ENCODE measurements at regions not wholly inside any gene's neighbourhood (a gene's known extent, or its start where the extent isn't known, plus 50 kb on each side); places are given as distances from the start of the nearest gene placed in this dataset.
"Not testable (repeated sequence)": the region's sequence is repeated elsewhere in the genome, so short reads cannot be mapped to it uniquely, and the experiment has no call there.

DNA sequence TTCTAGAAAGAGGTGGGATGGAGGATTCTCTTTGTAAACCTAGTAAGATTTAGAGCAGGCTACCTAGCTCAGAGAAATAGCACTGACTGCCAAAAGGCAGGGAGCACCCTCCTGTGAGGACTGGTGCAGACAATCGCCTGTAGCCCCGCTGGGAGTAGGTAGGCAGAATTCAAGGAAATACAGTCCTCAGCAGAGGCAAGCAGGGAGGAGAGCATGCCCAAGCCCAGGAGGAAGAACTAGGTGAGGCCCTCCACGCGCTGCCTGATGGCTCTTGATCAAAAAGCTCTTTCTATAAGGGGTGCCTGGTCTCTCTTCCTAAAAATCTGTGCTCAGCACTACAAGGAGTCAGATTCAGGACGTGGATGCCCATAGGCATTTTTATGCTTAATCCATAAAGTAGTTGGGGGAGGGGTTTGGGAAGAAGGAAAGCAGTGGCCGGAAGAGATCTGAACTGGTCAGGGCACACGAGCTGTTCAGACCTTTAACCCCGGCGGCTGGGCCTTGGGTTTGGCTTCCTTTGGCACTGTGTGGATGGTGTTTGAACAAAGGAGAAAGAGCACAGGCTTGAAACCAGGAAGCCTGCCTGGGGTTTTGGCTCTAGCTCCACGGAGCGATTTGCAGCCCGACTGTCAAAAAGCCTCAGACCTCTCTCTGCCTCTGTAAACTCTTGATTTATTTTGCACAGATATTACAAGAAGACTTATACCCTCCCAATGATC is 320.6 kb downstream of the FOXO1 start:
- no peak for DNase-seq

DNA sequence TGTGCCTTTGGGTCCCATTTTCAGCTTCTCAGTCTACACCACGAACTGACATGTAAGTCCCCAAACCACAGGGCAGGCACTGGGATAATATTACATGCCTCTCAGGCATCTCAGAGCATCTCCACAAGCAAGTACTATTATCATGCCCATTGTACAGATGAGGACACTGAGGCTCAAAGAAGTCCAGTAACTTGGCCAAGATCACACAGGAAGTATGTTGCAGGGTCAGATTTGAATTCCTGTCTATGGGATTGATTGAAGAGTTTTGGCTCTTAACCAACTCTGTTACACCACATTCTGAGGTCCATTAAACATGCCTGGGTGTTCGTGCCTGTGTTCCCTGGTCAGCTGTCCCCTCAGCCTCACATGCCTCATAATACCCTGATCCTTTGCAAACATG is 319.8 kb downstream of the FOXO1 start:
- no peak for DNase-seq

DNA sequence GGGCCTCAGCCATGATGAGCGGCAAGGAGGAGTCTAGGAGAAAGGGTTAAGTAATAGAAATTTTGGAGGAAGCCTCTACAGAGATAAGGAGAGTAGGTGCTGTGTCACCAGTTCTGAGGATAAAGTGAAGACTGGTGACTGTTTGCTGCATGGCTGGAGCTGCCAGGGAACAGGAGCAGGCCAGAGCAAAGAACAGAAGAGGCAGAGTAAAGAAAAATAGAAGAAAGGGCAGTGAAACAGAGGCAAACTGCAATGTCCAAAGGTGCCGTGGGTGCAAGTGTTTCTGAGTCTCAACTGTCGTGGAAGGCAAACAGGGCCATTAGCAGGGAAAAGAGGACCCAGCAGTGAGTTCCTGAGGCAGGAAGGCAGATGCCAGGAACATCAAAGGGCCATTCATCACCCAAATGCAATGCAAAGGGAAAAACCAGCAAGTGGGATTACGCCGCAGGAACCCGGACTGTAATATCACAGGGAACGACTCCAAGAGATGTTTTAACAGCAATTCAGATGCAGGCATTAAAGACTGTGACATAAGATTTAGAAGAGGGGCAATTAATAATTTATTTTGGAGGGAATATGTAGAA is 318.3 kb downstream of the FOXO1 start:
- no peak for DNase-seq

DNA sequence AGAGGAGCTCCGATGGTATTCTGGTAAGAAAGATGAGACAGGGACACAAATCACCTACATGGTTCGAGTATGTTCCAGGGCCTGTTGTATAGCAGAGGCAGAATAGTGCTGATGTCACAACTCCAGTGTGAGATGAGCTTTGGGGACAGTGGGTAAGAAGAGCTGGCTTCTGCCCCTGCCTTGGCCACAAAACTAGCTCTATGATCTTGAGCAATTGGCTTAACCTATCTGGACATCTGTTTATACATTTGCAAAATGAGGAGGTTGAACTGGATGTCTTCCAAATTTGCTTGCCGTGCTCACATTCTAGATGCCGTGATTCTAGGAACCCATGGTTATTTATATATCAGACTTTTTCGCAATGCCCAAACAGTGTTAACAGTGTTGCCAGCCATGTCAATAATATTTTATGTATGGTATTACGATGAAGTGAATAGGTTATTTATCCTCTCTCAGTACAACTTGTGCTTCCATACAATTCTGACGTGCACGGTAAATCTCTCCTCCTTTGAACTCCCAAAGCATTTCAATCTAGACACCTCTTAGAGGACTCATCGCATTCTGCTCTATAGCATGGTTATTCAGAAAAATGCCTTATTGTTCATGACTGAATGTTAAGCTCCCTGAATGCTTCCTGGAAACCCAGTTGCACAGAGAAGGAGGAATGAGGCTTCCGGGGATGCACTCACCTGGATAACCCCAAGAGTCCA is 316.0 kb downstream of the FOXO1 start:
- no peak for DNase-seq

DNA sequence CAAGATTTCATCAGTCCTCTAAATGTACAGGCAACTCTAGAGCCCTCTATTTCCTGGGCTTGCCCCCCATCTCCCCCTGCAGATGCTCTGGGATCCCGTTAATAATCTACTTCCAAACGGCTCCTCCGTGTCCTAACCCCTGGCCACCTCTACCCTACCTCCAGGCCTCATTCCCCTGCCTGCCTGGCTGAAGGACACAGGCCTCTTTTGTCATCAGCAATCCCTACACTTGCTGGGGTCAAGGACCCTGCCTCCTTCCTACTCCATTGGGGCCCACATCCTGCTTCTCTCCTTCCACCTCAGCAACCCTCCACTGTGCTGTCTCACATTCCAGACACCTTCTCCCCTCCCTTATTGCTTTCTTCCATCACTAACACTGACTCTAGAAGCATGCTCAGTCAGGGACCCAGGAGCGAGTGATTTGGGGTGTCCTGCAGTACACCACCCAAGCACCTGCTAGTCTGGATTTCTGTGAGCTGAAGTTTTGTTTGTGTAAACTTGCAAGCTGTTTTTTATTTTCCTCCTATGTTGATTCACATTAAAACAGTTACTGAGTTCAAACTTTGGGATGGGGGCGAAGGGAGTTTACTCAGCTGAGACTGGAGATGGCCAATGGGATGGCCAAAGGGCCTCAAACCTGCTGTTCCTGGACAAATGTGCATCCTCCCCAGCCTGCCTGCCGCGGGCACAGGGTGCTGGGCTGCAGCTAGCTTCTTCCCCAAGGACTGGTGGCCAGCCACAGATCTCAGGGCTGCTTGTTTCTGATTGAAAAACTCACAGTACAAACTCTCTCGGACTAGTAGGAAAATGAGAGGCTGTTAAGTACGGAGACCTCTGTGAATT is 314.7 kb downstream of the FOXO1 start:
- no peak for DNase-seq

DNA sequence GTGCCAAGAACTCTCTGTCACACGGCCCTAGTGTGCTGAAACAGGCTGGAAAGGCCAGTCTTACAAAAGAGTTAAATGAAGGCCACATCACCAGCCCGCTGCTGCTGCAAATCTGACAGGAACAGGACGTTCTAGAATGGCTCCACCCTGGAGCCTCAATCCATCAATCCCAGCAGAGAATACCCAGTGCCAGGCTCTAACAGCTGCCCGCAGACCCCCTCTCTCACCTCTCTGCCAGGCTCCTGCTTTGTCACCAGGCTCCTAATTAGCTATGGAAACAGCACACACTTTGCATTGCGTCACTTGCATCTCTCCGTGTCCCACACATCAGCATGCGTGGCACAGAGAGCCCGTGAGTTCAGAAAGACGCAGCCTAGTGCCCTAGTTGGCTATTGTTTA is 314.1 kb downstream of the FOXO1 start:
- no peak for DNase-seq

DNA sequence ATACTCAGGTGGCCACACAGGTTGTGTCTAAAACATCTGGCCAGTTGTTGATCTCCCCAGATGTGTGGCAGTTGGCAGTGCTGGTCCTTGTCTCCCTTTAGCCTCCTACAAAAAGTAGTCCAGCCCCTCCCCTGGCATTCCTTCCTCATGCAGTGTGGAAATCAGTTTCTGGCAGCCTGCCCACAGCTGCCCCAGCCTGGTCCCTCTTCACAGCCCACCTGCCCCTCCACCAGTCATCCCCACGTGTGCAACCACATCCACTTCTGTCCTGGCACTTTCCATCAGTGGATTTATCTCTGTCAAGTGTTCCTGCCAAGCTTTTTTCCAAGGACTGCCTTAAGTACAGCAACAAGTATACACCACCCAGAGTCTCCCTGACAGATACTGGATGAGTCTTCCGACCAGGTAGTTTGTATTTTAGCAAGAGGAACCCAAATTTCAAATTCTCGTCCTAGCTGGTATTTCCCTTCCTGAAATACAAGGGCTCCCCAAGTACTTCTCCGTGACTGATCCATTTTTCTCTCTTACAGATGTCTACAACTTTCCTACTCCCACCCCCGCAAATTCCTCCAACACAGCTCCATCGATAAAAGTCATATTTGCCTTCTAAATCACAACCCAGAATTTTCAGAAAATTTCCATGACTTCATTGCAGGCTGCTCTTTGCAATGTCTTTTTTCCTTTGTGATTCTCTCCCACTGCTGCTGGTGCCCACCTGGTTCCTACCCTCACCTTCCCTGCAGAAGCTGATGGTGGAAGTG is 313.5 kb downstream of the FOXO1 start:
- DNase-seq: no peak

DNA sequence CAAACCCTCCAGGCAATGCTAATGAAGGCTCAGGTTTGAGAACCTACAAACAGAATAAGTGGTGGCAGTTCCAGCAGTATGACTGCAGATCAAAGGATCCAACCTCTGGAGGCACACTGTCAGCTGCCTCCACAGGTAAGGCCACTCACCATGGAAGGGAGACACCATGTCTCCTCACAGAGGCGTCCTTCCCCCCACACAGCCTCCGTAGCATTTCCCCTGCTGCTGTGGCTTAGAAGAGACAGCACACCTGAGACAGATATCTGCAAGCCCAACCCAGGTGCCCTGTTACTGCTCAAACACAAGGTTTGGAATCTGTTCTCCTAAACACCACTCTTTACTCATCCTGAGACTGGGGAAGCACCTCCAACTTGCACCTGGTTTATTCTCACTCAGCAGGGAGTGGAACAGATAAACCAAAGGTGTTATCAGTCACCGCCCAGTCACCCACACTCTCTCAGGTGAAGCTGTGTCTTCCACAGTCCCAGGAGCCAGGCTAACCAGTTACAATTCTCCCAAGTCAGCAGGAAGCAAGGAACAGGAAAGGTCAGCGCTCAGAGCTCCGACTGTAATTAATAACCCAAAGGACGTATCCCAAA is 311.2 kb downstream of the FOXO1 start:
- DNase-seq: no peak

DNA sequence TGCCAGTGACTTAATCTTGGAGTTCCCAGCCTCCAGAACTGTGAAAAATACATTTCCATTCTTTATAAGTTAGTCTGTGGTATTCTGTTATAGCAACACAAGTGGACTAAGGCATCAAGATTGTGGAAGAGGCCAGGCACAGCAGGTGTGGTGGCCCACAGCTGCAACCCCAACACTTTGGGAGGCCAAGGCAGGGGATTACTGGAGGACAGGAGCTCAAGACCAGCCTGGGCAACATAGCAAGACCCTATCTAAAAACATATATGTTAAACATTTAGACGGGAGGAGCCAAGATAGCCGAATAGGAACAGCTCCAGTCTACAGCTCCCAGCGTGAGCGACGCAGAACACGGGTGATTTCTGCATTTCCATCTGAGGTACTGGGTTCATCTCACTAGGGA is 310.4 kb downstream of the FOXO1 start:
- DNase-seq: no peak

DNA sequence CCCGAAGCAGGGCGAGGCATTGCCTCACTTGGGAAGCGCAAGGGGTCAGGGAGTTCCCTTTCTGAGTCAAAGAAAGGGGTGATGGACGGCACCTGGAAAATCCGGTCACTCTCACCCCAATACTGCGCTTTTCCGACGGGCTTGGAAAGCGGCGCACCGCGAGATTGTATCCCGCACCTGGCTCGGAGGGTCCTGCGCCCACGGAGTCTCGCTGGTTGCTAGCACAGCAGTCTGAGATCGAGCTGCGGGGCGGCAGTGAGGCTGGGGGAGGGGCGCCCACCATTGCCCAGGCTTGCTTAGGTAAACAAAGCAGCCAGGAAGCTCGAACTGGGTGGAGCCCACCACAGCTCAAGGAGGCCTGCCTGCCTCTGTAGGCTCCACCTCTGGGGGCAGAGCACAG is 310.0 kb downstream of the FOXO1 start:
- not testable (repeated sequence) for DNase-seq

DNA sequence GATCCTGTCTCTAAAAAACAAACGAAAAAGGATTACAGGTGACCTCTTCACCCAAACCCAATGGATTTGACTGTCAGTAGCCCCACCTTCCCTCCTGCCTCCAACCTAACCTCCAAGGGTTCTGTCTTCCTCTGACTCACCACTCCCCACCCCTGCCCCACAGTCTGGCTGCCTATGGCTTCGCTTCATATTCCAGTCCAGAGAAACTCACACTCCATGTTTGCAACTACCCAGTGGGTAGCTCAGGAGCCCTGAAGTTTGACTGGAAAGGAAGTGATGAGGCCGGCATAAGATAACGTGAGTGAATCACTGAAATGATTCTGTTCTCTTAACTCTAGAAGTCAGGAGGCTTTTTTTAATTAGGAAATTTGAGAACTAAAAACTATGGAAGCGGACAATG is 303.9 kb downstream of the FOXO1 start:
- no peak for DNase-seq

DNA sequence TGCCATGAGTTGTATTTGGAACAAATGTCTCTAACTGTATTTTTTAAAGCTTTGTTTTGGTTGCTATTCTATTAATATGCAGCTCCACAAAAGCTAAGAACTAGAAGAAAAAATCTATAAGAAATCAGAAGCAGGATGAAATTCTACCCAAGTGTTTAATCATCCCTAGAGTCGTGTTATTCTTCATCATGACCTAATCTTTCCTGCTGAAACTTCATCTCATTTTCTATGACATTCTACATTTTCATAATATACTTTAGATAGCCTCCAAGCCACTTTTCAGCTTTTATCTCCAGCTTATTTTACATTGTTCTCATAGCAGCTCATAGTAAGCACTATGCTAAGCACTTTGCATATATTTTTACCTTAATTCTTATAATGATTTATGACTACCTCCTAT is 302.8 kb downstream of the FOXO1 start:
- no peak for DNase-seq

DNA sequence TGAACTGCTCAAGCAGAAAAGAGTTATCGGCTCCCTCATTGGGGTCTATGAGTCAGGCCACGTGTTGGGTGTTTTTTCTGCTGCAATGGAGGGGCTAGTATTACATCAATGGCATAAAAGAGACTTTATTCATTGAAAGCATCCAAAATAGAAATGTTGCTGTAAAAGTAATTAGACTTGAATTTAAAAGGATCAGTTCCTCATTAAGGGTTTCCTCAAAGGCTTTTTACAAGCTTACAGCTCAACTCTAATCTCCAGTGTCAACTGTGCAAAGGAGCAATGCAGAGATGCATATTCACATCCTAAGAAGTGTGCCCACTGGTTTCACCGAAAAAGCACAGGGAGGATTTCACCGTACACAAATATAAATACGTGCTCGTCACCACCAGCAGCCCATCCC is 300.3 kb downstream of the FOXO1 start:
- DNase-seq: no peak

DNA sequence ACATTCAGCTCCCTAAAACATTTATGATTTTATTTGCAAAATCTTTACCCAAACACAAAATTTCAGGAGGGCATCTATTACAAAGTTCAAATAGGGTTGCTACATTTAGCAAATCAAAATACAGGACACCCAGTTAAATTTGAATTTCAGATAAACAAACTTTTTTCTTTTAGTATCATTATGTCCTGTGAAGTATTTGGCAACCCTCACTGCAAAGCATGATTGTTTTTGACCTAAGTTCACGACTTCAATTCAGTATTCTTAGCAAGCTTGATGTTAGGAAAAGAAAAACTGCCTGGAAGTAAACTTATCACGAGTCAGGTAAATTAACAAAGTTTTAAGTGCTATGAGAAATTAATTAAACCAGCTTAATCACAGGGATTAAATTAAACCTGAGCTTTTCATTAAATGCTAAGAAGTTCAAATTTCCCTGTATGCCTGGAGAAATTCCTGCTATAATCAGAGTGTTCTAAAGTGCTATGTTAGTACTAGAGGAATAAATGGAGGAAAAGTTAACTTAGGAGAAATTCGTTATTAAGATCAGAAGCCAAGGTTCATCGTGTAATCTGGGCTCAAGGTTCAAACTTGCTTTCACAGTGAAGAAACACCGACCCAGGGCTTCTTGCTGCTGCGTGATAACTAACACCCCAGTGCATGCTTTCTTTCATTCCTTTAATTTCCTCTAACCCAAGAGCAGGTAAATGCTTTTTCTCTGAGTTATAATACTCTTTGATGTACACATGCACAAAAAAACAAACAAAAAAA is 298.1 kb downstream of the FOXO1 start:
- DNase-seq: no peak

DNA sequence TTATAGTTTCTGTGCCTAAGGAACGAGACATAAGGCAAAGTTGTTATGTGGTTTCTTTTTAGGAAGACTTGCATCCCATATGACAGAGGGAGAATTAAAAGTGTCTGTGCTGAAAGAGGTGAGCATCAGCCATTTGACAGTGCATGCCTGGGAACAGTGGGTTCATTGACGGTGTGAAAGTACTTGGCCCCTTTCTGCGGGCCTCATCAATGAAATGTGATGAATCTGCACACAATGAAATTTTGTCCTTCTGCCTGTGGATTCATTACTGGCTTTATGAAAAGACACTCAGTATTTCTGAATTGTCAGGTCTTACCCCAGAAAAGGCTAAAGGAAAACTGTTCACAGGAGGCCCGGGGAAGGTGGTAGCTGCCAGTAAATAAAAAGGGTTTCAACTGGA is 295.8 kb downstream of the FOXO1 start:
- no peak for DNase-seq

DNA sequence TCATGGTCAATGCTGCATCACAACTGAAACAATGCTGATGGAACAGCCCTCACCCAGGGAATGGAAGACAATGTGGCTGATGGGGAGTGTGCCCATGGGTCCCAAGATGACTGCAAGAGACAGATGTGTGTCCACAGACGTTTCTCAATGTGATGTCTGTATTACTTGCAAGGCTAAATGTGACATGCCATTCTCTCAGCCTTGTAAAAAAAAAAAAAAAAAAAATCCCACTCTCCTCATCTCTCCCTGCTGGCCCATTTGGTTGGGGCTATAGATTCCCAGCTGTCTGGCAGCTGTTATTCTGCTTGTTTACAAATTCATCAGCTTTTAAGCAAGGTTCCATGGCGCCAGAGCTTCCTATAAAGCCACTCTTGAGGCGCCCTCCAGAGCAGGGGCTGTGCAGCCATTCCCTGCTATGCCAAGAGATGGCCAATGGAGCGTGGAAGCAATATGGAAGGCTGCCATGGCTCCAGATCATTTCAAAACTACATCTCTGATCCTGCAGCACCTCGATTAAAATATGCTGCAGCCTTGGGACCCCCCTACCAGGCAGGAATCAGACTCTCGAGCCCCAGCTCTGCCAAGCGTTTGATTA is 294.8 kb downstream of the FOXO1 start:
- no peak for DNase-seq

DNA sequence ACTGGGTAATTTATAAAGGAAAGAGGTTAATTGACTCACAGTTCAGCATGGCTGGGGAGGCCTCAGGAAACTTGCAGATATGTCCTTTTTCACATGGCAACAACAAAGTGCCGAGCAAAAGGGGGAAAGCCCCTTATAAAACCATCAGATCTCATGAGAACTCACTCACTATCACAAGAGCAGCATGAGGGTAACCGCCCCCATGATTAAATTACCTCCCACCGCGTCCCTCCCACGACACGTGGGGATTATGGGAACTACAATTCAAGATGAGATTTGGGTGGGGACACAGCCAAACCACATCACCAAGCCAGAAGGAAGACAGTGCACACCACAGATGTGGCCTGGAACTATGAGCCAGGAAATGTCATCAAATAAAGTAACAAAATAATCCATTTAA is 292.8 kb downstream of the FOXO1 start:
- DNase-seq: not testable (repeated sequence)

DNA sequence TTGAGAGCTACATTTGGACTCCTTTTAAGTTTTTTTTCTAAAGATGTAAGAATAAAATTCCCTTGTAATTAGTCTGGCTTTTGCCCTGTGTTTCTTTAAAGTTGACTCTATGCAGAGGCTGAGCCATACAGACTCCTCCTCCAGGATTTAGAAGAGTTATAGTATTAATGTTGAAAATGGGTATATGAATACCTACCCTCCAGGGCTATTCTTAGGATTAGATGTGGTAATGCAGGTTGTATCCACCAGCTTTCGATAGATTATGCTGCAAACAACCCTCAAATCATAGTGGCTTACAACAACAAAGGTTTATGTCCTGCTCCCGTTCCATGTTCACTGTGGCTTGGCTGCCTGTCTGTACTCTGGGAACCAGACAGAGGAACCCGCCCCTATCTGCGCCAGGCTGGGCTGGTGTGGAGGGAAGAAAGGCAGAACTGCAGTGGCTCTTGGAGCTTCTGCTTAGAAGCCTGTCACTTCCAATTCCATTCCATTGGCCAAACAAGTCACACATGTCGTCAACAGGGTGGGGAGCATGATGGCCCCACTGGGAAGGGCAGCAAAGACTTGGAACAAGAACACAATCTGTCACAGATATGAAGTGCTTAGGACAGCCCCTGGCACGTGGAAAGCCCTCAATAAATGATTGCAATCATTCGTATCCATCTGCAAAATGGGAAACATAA is 290.8 kb downstream of the FOXO1 start:
- DNase-seq: no peak

DNA sequence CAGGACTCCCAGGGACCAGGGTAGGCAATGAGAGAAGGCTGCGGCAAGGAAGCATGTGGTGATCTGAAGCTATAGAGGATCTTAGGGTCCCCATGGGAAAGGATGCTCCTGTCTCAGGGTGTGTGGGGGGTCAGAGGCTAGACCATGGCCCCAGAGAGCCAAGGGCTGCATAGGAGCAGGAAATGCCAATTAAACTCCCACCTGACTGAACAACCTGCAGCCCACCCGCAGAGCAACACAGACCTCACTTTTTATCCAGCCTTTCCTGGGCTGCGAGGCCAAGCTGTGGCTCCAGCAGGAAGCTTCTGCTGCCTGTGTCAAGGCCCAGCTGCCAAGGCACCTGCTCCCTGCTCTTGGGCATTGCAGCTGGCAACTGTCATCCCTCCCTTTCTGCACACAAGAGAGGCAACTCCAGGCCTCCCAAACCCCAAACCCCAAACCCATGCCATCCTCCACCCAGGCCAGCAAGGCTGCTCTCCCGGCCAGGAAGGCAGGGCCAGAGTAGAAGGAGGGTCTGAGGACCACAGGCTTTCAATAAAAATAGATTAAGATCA is 290.1 kb downstream of the FOXO1 start:
- DNase-seq: no peak

DNA sequence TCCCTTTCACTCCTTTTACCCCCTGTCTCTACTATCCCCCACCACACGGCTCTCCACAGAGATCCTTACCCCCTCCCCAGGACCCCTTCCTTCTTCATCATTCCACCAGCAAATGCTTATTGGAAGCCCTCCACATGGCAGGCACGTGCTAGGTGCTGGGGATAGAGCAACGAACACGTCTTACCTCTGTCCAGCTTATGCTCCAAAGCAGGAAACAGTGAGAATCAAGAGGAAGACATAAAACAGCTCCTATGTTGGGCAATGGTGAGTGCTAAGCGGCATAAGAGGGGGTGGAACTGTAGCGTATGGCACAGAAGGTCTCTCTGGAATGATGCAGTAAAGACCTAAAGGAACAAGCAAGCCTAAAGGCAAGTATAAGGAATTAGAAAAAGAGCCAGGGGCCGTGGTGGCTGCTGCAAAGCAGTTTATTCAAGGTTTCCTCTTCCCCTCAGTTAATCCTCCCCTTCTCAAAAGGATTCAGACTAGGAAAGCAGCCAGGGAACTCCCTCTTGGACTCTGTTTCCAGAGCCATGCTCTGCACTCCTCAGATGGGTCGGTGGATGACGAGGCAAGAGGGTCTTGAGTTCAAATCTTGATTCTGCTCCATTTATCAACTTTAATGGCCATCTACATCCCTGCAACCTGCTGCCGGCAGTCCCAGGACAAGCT is 289.4 kb downstream of the FOXO1 start:
- DNase-seq: no peak

All from GDM1 (cell line).